HG02884 (cell line): ENCODE measurements at regions not wholly inside any gene's neighbourhood (a gene's known extent, or its start where the extent isn't known, plus 50 kb on each side); places are given as distances from the start of the nearest gene placed in this dataset.
"Not testable (repeated sequence)": the region's sequence is repeated elsewhere in the genome, so short reads cannot be mapped to it uniquely, and the experiment has no call there.

Source experiments
- ATAC-seq: cut with Tn5 transposase; IDR thresholded peaks from one replicate; pipeline ENCODE4 v1.9.1; 2021; ENCODE audit warnings: mild to moderate bottlenecking, moderate library complexity; ENCODE audit not compliant: unreplicated experiment

DNA sequence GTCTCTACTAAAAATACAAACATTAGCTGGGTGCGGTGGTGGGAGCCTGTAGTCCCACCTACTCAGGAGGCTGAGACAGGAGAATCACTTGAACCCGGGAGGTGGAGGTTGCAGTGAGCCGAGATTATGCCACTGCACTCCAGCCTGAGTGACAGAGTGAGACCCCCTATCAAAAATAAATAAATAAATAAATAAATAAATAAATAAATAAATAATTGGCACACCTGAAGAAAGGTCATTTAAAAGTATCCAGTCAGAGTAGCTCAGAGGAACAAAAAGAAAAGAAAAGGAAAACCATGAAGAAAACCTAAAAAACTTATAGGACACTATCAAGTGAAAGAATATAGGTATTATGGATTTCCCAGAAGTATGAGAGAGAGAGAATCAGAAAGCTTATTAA is 330.1 kb upstream of the AR start:
- ATAC-seq, result not testable (repeated sequence)

DNA sequence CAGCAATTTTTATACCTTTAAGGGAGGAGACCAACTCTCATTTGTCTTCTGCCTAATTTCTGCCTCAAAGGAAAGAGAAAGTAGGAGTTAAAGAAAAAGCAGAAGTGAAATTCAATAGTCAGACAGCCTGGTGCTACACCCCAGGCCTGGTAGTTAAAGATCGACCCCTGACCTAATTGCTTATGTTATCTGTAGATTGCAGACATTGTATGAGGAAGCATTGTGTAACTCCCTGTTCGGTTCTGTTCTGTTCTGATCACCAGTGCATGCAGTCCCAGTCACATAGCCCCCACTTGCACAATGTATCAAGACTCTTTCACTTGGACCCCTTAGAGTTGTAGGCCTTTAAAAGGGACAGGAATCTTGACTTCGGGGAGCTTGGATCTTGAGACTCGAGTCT is 335.9 kb upstream of the AR start:
- no peak for ATAC-seq

DNA sequence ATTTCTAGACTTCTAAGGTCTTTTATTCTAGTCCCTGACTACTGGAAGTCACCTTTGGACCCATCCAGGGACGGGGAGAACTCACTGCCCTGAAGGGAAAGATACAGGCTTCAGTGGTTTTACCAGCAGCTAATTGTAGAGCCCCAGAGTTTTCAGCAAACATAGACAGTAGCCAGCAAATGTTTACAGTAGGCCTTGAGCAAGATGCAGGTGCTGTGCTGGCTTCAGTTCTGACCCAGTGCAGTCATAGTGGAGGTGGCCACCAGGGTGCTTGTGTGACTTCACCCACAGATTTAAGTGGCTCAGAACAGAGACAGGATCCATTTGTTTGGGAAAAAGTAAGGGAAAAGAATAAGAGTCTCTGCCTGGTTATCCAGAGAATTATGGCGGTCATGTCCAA is 384.4 kb upstream of the AR start:
- ATAC-seq, result no peak

DNA sequence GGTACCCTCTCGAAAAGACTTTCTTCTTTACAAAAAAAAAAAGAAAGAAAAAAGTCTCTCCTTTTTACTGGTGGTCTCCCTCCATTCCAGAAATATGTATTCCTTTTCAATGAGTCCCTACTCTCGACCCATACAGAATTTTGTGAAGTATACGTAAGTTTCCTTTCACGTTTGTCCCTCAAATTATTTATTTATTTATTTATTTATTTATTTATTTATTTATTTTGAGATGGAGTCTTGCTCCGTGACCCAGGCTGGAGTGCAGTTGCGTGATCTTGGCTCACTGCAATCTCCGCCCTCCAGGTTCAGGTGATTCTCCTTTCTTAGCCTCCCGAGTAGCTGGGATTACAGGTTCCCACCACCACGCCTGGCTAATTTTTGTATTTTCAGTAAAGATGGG is 429.2 kb upstream of the AR start:
- no peak for ATAC-seq

DNA sequence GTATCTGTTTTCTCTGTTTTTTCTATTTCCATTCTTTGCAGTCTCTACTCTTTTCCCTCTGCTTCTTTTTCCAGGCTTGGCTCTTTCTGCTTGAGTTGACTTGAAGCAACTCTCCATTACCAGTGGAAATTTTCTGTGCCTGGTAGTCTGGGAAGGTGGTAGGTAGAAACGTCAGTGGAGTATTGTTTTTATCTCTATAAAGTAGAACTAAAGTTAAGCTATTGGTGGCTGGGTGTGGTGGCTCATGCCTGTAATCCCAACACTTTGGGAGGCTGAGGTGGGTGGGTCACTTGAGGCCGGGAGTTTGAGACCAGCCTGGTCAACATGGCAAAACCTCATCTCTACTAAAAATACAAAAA is 438.1 kb upstream of the AR start:
- ATAC-seq, result no peak

DNA sequence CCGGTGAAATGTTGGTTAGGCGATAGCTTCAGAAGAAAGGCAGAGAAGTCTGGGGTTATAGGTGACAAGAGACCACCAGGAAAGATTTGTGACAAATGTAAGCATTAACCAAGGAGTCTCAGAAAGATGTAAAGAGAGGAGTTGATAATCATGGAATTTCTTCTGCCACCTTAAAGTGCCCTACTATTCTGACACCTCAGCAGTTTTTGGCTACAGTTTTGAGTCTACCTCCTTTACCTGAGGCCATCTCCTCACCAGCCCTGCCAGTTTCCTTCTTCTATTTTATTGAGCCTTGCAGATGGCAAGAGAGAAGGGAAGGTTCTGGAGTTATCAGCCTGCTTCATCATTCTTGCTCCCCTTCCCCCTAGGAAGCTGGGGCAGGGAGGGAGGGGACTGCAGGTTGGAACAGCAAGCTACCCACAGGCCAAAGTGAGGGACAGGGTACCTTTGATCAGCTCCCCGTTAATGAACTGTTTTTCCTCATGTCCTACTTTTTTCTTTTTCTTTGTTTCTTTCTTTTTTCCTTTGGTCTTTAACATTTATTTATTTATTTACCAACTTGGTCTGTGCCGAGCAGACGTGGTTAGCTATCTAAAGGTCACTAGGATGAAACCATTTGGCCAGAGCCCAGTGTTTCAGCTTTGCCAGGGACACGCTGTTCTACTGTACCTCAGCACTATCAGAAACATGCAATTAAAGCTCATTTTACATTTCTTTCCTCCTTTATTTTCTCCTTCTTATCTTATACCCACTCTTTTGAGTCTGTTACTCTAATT is 438.7 kb upstream of the AR start:
- ATAC-seq, result no peak

DNA sequence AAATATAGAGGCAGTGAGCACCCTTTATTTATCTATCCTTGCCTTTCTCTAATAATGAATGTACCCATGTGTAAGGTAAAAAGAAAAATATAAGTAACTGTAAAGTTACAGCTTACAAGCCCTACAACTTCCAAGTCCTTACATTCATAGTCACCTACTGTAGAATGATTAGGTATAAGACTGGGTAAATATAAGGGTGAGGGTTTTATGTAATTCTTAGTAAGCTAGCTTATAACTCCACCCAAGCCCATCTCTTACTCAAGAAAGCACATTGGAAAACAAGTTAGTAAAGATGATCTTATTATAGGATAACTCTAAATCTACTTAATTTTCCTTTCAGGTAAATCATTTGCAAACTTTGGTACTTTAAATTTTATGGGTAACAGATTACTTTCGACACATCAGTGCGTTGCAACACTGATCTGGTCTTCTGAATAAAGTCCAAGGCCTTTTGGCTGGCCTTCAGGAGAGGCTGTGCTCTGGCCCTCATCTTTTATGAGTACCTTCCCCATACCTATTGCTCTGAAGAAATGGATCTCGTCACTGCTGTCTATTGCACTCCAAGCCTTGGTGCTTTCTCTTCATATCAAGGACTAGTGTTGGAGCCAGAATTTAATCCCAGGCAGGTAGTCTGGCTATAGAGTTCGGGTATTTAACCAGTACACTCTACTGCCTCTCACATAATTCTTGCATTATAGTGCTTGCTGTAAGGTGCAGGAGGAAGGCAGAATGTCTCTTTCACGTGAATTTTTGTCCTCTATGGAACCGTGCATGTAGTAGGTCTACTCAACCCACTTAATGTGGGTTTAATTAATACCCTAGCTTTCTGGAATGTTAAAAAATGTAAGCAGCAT is 443.6 kb upstream of the AR start:
- ATAC-seq, result no peak

DNA sequence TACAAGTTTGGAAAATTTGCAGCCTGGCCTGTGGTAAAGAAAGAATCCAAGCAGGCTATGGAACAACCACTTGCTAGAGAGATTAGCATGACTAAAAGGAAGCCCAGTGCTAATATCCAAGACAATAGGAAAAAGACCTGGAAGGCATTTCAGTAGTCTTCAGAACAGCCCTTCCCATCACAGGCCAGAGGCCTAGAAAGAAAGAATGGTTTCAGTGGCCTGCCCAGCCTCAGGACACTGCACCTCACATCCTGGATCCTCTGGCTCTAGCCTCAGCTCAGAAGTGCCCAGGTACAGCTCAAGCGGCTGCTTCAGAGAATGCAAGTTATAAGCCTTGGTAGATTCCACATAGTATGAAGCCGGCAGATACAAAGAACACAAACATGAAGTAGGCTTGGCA is 449.8 kb upstream of the AR start:
- ATAC-seq, result no peak

DNA sequence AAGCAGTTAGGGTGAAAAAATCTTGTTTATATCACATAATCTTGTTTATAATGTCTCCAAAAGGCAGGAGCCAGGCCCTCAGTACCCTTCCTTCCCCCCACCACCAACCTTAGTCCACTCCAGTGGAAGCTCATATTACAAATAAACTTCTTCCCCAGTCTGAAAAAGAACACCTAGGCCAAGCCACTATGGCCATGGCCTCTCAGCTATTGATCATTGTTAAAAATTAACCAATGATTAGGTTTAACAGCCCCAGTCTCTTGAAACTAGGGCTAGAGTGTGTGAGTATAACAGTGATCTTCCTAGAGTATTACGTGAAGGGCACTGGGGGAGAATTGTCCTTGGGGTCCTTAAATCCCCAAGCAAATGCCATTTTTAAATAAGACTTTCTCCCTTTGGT is 411.9 kb upstream of the EDA2R start:
- ATAC-seq, result no peak

DNA sequence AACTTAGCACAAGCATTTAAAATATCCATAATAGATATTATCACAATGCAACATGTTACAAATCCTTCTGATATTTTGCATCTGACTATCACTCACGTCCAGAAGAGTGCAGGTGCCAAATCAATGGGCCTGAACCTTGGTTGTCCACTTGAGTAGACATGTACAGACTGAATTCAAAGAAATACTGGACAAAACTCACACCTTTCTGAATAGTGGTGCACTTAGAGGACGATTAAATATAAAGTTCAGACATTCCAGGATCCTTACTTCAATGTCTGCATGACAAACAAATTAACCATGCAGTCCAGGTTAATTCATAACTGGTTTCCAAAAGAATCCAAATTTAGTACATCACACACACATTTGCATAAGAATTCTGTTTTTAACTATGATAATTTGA is 406.0 kb upstream of the EDA2R start:
- ATAC-seq, result no peak

DNA sequence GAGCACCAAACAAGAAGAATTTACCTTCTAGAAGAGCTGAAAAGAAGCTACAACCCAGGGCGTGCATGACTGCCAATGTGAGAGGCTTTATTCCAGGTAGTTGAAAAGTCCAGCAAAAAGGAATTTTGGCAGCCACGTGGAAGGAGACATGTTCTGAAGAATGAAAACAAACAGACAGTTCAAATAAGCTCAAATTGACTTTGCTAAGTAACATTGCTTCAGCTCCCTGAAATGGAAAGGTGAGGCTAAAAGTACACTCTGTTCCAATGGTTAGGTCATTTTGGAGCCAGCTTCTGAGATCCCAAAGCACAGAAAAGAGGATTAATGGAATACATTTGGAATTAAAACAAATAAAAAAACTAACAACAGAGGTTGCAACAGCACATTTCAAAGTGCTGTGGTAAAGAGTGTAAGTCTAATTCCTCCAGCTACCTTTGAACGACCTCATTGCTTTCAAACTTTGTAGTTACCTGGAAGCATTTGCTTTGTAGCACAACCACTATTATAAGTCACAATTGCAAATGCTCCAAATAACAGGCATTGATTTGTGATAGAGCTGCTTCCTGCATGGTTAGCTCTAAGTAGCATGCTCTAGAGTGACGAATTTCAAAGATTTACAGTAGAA is 405.3 kb upstream of the EDA2R start:
- no peak for ATAC-seq

DNA sequence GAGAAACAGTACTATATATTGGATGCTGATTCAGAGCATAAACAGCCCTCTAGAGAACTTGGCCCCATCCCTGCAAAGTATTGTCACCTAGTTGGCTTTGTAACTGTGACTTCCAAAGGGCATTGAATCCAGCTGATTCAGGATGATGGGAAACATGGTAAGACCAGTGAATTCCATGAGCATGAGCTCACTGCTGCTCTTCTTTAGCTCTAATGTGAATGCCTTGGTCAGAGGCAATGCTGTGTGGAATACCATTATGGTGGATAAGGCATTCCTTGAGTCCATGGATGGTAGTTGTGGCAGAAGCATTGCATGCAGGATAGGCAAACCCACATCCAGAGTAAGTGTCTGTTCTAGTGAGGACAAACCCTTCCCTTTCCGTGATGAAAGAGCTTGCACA is 365.6 kb upstream of the EDA2R start:
- no peak for ATAC-seq

DNA sequence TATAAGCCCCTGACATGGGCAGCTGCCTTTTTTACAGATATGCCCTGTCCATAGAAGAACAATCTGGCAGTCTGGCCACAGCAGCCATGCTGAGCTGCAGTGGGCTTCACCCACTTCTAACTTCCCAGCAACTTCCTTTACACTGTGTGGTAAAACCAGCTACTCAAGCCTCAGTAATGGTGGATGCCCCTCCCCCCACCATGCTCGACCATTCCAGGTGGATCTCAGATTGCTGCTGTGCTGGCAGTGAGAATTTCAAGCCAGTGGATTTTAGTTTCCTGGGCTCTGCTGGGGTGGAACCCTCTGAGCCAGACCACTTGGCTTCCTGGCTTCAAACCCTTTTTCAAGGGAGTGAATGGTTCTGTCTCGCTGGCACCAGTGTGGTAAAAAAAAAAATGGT is 355.9 kb upstream of the EDA2R start:
- no peak for ATAC-seq

DNA sequence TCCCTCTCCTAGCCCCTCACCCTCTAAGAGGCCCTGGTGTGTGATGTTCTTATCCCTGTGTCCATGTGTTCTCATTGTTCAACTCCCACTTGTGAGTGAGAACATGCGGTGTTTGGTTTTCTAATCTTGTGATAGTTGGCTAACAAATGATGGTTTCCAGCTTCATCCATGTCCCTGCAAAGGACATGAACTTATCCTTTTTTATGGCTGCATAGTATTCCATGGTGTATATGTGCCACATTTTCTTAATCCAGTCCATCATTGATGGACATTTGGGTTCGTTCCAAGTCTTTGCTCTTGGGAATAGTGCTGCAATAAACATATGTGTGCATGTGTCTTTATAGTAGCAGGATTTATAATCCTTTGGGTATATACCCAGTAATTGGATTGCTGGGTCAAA is 353.2 kb upstream of the EDA2R start:
- not testable (repeated sequence) for ATAC-seq

DNA sequence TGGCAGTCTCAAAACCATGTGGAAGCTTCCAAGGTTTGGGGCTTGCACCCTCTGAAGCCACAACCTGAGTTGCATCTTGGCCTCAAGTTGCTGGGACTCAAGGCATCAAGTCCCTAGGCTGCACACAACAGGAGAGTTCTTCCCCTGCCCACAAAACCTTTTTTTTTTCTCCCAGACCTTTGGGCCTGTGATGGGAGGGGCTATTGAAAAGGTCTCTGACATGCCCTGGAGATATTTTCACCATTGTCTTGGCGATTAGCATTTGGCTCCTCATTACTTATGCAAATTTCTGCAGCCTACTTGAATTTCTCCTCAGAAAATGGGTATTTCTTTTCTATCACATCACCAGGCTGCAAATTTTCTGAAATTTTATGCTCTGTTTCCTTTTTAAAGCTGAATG is 349.5 kb upstream of the EDA2R start:
- ATAC-seq, result no peak

DNA sequence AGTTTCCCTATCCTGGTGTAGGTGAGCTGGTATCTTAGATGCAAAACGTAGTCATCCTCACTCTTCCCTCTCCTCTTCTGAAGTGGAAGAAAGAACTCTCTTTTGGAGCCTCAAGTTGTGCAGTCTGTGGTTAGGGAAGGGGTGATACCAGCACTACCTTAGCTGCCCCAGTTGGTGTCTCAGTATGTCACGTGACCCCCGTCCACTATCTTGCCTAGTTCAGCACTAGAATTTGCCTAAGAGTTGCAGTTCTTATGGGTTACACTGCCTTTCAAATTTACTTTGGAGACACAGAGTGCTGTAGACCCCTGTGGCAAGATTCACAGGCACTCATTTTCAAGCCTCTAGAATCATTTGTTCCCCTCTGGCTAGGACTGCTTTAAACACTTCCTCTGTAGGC is 322.8 kb upstream of the EDA2R start:
- no peak for ATAC-seq

DNA sequence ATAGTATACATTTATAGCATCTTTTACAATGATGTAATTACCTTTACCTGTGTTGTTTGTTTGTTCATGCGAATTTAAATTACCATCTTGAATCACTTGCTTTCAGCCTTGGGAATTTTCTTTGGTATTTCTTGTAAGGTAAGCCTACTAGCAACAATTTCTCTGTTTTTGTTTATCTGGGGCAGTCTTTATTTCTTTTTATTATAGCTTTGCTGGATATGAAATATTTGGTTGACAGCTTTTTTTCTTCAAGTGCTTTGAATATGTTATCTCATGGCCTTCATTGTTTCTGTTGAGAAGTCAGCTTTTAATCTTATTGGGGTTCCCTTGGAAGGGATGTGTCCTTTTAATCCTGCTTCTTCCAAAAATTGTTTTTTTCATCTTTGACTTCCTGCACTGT is 292.8 kb upstream of the EDA2R start:
- no peak for ATAC-seq

DNA sequence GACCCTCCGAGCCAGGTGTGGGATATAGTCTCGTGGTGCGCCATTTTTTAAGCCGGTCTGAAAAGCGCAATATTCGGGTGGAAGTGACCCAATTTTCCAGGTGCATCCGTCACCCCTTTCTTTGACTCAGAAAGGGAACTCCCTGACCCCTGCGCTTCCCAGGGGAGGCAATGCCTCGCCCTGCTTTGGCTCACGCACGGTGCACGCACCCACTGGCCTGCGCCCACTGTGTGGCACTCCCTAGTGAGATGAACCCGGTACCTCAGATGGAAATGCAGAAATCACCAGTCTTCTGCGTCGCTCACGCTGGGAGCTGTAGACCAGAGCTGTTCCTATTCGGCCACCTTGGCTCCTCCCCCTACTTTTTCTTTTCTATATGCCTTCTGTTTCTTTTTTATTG is 291.6 kb upstream of the EDA2R start:
- ATAC-seq, result not testable (repeated sequence)

DNA sequence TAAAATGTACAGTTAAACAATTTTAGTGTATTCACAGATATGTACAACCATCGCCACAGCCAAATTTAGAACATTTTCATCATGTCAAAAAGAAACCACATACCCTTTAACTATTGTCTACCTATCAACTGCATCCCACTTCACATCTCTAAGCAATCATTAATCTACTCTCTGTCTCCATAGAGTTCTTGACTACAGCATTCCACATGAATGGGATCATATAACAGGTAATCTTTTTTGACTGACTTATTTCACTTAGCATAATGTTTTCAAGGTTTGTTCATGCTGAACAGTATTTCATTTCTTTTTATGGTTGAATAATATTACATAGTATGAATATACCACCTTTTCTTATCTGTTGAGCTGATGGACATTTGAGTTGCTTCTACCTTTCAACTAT is 281.4 kb upstream of the EDA2R start:
- ATAC-seq, result no peak

DNA sequence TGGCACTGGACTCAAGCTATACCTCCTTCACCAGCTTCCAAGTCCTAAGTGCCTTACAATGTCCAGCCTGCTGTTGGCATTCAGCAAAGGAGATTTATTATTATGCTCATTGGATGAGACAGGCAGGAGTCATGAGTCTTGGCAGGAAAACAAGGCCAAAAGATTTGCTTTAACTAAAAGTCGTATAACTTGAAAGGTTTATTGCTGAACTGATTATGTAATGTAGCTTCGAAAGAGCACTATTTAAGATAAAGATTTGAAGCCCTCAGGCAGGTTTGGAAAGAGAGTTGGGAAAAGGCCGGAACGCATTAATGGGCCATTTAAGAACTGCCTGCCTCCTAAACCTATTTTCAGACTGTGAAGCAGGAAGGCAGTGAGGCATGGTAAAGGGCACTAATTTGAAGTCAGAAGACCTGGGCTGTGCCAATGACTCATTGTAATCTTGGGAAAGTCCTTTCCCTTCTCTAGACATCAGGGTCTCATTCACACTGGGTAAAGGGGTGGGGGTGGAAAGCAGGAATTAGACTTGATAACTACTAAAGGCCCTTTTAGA is 280.5 kb upstream of the EDA2R start:
- ATAC-seq, result no peak

DNA sequence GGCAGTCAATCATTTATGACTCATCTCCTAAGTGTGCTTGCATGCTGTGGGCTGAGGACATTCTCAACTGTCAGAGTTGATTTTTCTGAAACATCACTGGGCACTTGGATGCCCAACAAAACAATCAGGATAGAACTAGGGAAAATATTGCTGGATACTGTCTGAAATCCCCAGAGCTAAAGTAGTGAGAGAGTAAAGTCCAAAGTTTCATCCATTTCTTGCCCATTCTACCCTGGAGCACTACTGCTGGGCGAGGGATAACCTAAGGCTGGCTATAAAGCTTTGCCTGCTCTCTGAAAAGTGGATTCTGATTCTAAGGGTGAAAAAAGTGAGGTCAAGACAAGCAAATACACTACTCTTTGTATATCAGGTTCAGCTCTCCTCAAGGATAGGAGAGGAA is 279.6 kb upstream of the EDA2R start:
- ATAC-seq, result no peak

DNA sequence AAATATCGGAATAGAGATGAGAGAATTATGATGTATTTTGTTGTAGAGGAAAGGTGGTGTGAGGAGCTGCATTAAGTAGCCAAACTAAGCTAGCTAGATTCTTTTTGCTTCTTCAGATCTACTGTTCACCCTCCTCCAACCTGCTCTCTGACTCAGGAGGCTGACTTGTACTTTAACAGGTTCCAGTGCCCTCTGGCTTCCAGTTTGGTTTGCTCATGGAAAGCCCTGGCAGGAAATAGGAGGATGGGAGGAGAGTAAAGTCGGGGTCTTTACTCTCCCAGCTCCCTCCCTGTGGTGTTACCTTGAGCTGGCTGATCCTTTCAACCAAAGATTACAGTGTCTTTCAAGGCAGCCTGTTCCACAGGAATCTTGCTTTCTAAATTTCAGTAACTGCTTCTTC is 277.0 kb upstream of the EDA2R start:
- no peak for ATAC-seq
